C4-2B (cell line): ENCODE measurements at regions not wholly inside any gene's neighbourhood (a gene's known extent, or its start where the extent isn't known, plus 50 kb on each side); places are given as distances from the start of the nearest gene placed in this dataset.

Source experiments
- CTCF ChIP-seq: fragments of 450-650 bp; conservative IDR thresholded peaks from 2 replicates; pipeline ENCODE4 v1.5.1; 2017; ENCODE audit warnings: mild to moderate bottlenecking
- ZFX ChIP-seq: fragments of 450-650 bp; IDR thresholded peaks from 2 replicates; pipeline ENCODE4 v1.6.1; 2017

GRCh38 chr11:31881825-31882224 is 70.7 kb upstream of the PAX6 start:
- TF ChIP-seq CTCF (no peak), ZFX (no peak)
